Keratinocyte (primary cell): ENCODE measurements at regions not wholly inside any gene's neighbourhood (a gene's known extent, or its start where the extent isn't known, plus 50 kb on each side); places are given as distances from the start of the nearest gene placed in this dataset.

Source experiments
- DNase-seq: peaks from one replicate; pipeline ENCODE4 v3.0.0-alpha.2; 2011; ENCODE audit warnings: low read depth, missing footprints, low spot score
- FAIRE-seq: peaks from 2 replicates; lab custom pipeline; 2011; peaks lifted over from hg19 to GRCh38; lab: Jason Lieb, UNC
- H2AFZ ChIP-seq: 2 replicates; pipeline ENCODE4 v1.6.0; 2012; ENCODE audit warnings: low read length, control low read depth, inconsistent platforms; ENCODE audit not compliant: control insufficient read depth
- H3K27ac ChIP-seq: 2 replicates; pipeline ENCODE4 v1.5.1; 2011; ENCODE audit warnings: low read length; ENCODE audit not compliant: control insufficient read depth, insufficient read depth
- H3K27me3 ChIP-seq: 3 replicates; pipeline ENCODE4 v1.6.0; 2011; ENCODE audit warnings: low read length; ENCODE audit not compliant: control insufficient read depth, insufficient read depth; ENCODE audit errors: extremely low read depth
- H3K36me3 ChIP-seq, 2 experiments: 2 replicates in 1 of 2; 3 replicates in 1 of 2; pipeline ENCODE4 v1.5.1; 2011; ENCODE audit warnings: low read length in 2 of 2, mild to moderate bottlenecking in 1 of 2; ENCODE audit not compliant: control insufficient read depth in 2 of 2, insufficient read depth in 2 of 2; ENCODE audit errors: extremely low read depth in 1 of 2
- H3K4me1 ChIP-seq: 3 replicates; pipeline ENCODE4 v1.5.1; 2011; ENCODE audit warnings: low read length; ENCODE audit not compliant: control insufficient read depth, insufficient read depth; ENCODE audit errors: extremely low read depth
- H3K4me2 ChIP-seq: 3 replicates; pipeline ENCODE4 v1.6.0; 2011; ENCODE audit warnings: low read depth, low read length; ENCODE audit not compliant: control insufficient read depth, insufficient read depth; ENCODE audit errors: extremely low read depth
- H3K4me3 ChIP-seq, 3 experiments: fragments of 200-600 bp in 1 of 3; sonication (generic) in 1 of 3; 2 replicates in 2 of 3; 3 replicates in 1 of 3; pipeline ENCODE4 v1.5.1; 2011 to 2016; ENCODE audit warnings: low read length in 3 of 3, mild to moderate bottlenecking in 3 of 3, control low read depth in 2 of 3, inconsistent platforms in 1 of 3, low read depth in 1 of 3, mixed read lengths in 1 of 3, mixed run types in 1 of 3, moderate library complexity in 1 of 3; ENCODE audit not compliant: control insufficient read depth in 2 of 3, insufficient read depth in 2 of 3; ENCODE audit errors: extremely low read depth in 1 of 3
- H3K79me2 ChIP-seq: 2 replicates; pipeline ENCODE4 v1.6.0; 2012; ENCODE audit warnings: low read length; ENCODE audit not compliant: control insufficient read depth, insufficient read depth
- H3K9ac ChIP-seq: 3 replicates; pipeline ENCODE4 v1.6.0; 2011; ENCODE audit warnings: low read length; ENCODE audit not compliant: control insufficient read depth, insufficient read depth; ENCODE audit errors: extremely low read depth
- H3K9me1 ChIP-seq: 3 replicates; pipeline ENCODE4 v1.6.0; 2011; ENCODE audit warnings: low read length; ENCODE audit not compliant: control insufficient read depth, insufficient read depth; ENCODE audit errors: extremely low read depth
- H3K9me3 ChIP-seq: 2 replicates; pipeline ENCODE4 v1.5.1; 2012; ENCODE audit warnings: low read depth, low read length; ENCODE audit not compliant: control insufficient read depth
- H4K20me1 ChIP-seq: 3 replicates; pipeline ENCODE4 v1.6.0; 2011; ENCODE audit warnings: low read length; ENCODE audit not compliant: control insufficient read depth, insufficient read depth; ENCODE audit errors: extremely low read depth
- CTCF ChIP-seq, 3 experiments: IDR thresholded peaks in 1 of 3; conservative IDR thresholded peaks in 1 of 3; optimal IDR thresholded peaks in 1 of 3; 2 replicates in 2 of 3; 3 replicates in 1 of 3; pipeline versions ENCODE3 to v1.5.1; 2011; ENCODE audit warnings: low read length in 3 of 3, mild to moderate bottlenecking in 3 of 3, moderate library complexity in 2 of 3, control low read depth in 1 of 3, inconsistent platforms in 1 of 3; ENCODE audit not compliant: insufficient read depth in 2 of 3; ENCODE audit errors: extremely low read depth in 1 of 3
- EZH2 ChIP-seq: IDR thresholded peaks from one replicate; pipeline ENCODE4 v1.6.1; 2012; ENCODE audit warnings: inconsistent platforms, mild to moderate bottlenecking, low read length, moderate library complexity
- dilution Hi-C: fragments of 300-500 bp; cut with MboI; formaldehyde crosslinking; loops from one replicate; pipeline ENCODE4 v1.7.0; 2020; ENCODE audit warnings: low sequenced_read_pairs; ENCODE audit not compliant: extremely low pct_ligation_motif_present

- Histone ChIP-seq H3K27me3 (no peaks in the 10 kb centered on the region), H3K4me2 (no peak overlapping the region), H3K79me2 (no peaks in the 10 kb centered on the region), H3K4me3 (no peak overlapping the region), H3K9ac (no peak overlapping the region), H3K27ac (no peak overlapping the region), H3K9me3 (no peaks in the 10 kb centered on the region), H2AFZ (no peak overlapping the region), H3K9me1 (no peaks in the 10 kb centered on the region), H4K20me1 (no peaks in the 10 kb centered on the region), H3K4me1 (no peaks in the 10 kb centered on the region), H3K36me3 (no peaks in the 10 kb centered on the region)
- TF ChIP-seq CTCF (optimal IDR thresholded peaks at IDR 0.05 in 1 of 3, IDR thresholded peaks at IDR 0.05 in 1 of 3, conservative IDR thresholded peaks at IDR 0.05 in 1 of 3; ENCODE audit: extremely low read depth in 1 of 3, insufficient read depth in 2 of 3, low read length in 3 of 3) (no peak), EZH2 (no peak)
- DNase-seq (no peak), FAIRE-seq (no peak)
- dilution Hi-C loops: no loop called here
Measured at GRCh38 chr2:194205568-194206227, 1451.3 kb upstream of the SLC39A10 start.

- dilution Hi-C loops: no loop called here
- no peaks in the 10 kb centered on the region for H3K36me3 ChIP-seq
- H3K9me1 ChIP-seq: no peaks in the 10 kb centered on the region
- no peak overlapping the region for H3K4me3 ChIP-seq
- no peaks in the 10 kb centered on the region for H3K4me1 ChIP-seq
- H3K9ac ChIP-seq: no peak overlapping the region
- FAIRE-seq: no peak
- no peak overlapping the region for H3K4me2 ChIP-seq
- H3K27ac ChIP-seq: no peak overlapping the region
- DNase-seq: no peak
- H4K20me1 ChIP-seq: no peaks in the 10 kb centered on the region
- no peaks in the 10 kb centered on the region for H3K27me3 ChIP-seq
- no peak overlapping the region for H2AFZ ChIP-seq
- no peaks in the 10 kb centered on the region for H3K9me3 ChIP-seq
- TF ChIP-seq EZH2 (no peak), CTCF (optimal IDR thresholded peaks at IDR 0.05 in 1 of 3, IDR thresholded peaks at IDR 0.05 in 1 of 3, conservative IDR thresholded peaks at IDR 0.05 in 1 of 3; ENCODE audit: extremely low read depth in 1 of 3, insufficient read depth in 2 of 3, low read length in 3 of 3) (no peak)
- H3K79me2 ChIP-seq: no peaks in the 10 kb centered on the region
Measured at GRCh38 chr2:194203898-194204297, 1453.1 kb upstream of the SLC39A10 start.
